RWPE1 (cell line): ENCODE measurements at regions not wholly inside any gene's neighbourhood (a gene's known extent, or its start where the extent isn't known, plus 50 kb on each side); places are given as distances from the start of the nearest gene placed in this dataset.

Experiments used
- CTCF ChIA-PET: fragments of 350-600 bp; sonication (Branson Sonifier 250); formaldehyde crosslinking; extraction: SDS; loops from one replicate; lab custom pipeline; 2021; lab: Yijun Ruan, JAX
- POLR2A ChIA-PET: fragments of 400-600 bp; formaldehyde crosslinking; extraction: SDS; loops from one replicate; lab custom pipeline; 2020; ENCODE audit warnings: antibody characterized with exemption; ENCODE audit not compliant: low non-redundant PET; lab: Yijun Ruan, JAX
- DNase-seq: peaks from one replicate; pipeline ENCODE4 v3.0.0; 2012; ENCODE audit warnings: low spot score
- H3K27ac ChIP-seq: fragments of 450-650 bp; 2 replicates; pipeline ENCODE4 v1.5.1; 2017
- TF ChIP-seq, protein P1 (sequence below): fragments of 450-650 bp; conservative IDR thresholded peaks from 2 replicates; pipeline ENCODE4 v1.5.1; 2017; ENCODE audit warnings: low read depth, mild to moderate bottlenecking

- ChIA-PET POLR2A (no interaction called here), CTCF (interaction anchor here (0.7 to 1.0 kb wide), 3 partner anchors 11 to 207 kb away, joined by 3 read pairs; no protein-coding TSS in a partner anchor)
- TF ChIP-seq, protein P1, sequence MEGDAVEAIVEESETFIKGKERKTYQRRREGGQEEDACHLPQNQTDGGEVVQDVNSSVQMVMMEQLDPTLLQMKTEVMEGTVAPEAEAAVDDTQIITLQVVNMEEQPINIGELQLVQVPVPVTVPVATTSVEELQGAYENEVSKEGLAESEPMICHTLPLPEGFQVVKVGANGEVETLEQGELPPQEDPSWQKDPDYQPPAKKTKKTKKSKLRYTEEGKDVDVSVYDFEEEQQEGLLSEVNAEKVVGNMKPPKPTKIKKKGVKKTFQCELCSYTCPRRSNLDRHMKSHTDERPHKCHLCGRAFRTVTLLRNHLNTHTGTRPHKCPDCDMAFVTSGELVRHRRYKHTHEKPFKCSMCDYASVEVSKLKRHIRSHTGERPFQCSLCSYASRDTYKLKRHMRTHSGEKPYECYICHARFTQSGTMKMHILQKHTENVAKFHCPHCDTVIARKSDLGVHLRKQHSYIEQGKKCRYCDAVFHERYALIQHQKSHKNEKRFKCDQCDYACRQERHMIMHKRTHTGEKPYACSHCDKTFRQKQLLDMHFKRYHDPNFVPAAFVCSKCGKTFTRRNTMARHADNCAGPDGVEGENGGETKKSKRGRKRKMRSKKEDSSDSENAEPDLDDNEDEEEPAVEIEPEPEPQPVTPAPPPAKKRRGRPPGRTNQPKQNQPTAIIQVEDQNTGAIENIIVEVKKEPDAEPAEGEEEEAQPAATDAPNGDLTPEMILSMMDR: no peak
- peak; percentile 95 for DNase-seq
- H3K27ac ChIP-seq: peak overlapping the region; percentile 72
Observed at GRCh38 chr16:85350973-85351372, 238.7 kb upstream of the CIBAR2 start.

DNA sequence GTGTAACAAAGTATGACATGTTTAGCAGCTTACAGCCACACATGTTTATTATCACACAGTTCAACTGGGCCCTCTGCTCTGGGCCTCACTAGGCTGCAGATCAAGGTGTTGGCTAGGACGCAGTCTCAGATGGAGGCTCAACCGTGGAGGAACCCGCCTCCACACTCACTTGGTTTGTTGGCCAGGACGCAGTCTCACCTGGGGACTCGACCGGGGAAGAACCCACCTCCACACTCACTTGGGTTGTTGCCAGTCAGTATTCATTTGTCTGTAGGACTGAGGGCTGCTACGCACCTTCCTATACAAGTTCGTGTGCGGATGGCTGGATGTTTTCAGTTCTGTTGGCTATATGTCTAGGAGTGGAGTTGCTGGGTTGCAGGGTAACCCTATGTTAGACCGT is 240.7 kb upstream of the CIBAR2 start:
- ChIA-PET CTCF (no interaction called here), POLR2A (no interaction called here)
- H3K27ac ChIP-seq: peak overlapping the region; percentile 5; the same call in 1 of the 2 replicates
- no peak for DNase-seq
- TF ChIP-seq, protein P1: no peak

DNA sequence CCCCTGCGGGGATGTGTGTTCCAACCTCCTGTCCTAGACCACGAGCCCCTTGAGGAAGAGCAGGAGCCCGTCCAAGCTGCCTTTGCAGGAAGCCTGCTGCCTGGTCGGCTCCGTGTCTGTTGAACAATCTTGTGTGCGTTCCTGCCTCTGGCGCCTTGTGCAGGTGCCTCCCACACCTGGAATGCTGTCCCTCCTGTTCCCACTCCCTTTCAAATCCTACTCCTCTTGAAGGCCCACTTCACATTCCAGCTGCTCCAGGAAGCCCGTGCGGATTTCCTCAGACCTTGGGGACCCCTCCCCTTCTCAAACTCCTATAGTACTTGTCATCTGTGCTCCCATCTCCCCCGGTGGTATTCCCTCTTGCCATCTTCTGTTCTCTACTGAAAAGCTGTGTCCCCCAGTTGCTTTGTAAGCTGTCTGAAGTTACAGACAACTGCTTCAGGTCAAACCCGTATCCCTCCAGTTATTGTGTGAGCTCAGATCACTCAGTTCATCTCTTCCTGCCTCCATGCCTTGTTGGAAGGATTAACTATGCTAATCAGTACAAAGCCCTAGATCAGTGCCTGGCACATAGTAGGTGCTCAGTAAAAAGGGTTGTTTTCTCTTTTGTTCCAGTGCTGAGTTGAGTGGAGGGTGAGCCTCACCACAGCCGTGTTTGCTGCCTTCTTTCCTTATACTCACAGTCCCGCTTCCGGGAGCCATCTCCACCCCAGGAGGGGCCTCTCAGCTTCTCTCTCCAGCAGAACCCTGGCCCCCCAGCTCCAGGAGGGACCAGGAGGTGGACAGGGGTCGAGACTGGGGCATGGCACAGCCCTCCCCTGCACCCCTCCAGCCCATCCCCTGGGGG is 241.8 kb upstream of the CIBAR2 start:
- CTCF ChIA-PET: interaction anchor here (0.6 to 1.4 kb wide), 4 partner anchors 17 to 67 kb away, joined by 3 to 4 read pairs (median 4); no protein-coding TSS in a partner anchor
- DNase-seq: peak; percentile 60
- TF ChIP-seq, protein P1: no peak
- POLR2A ChIA-PET: no interaction called here
- H3K27ac ChIP-seq: peak overlapping the region; percentile 89

- POLR2A ChIA-PET: no interaction called here
- peak; percentile 78 for DNase-seq
- CTCF ChIA-PET: interaction anchor here (0.6 to 1.4 kb wide), 5 partner anchors 16 to 240 kb away, joined by 3 to 4 read pairs (median 3); no protein-coding TSS in a partner anchor
- peak overlapping the region; percentile 89 for H3K27ac ChIP-seq
- TF ChIP-seq, protein P1: no peak
Observed at GRCh38 chr16:85354686-85355514, 242.6 kb upstream of the CIBAR2 start.

DNA sequence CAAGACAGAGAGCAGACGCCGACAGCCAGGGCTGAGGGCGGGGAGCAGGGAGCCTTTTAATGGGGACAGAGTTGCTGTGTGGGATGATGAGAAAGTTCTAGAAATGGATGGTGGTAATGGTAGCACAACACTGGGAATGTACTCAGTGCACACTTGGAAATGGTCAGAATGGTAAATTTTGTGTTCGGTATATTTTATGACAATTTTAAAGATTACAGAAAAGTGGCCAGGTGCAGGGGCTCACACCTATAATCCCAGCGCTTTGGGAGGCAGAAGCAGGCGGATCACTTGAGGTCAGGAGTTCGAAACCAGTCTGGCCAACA is 243.2 kb upstream of the CIBAR2 start:
- ChIA-PET CTCF (interaction anchor here (0.6 kb wide), 1 partner anchor 241 kb away, joined by 3 read pairs; no protein-coding TSS in a partner anchor), POLR2A (no interaction called here)
- peak overlapping the region; percentile 89 for H3K27ac ChIP-seq
- no peak for DNase-seq
- TF ChIP-seq, protein P1: no peak

GRCh38 chr16:85356157-85356556 is 243.9 kb upstream of the CIBAR2 start:
- ChIA-PET CTCF (no interaction called here), POLR2A (no interaction called here)
- TF ChIP-seq, protein P1: no peak
- no peak for DNase-seq
- peak overlapping the region; percentile 89 for H3K27ac ChIP-seq
